ENCODE measurements at regions not wholly inside any gene's neighbourhood (a gene's known extent, or its start where the extent isn't known, plus 50 kb on each side); places are given as distances from the start of the nearest gene placed in this dataset.

DNA sequence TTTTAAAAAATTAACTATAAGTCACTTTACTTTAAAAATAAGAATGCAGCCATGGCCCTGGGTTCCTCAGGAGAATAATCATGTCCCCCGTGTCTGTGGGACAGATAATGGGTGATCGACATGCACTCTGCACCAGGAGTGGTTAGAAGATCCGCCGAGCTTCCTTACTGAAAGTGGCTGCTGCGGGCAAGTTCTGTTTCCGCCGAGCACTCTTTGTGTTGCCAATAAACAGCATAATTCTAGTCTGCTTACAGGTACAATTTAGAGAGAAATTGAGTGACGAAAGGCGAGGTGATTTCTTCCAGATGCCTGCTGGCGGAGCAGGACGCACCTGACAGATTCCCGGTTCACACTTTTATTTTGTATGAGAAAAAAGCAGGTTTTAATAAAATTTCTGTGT, 139.0 kb downstream of the SOX1 start:
- H3K36me3 ChIP-seq (ENCODE audit: control insufficient read depth, insufficient read depth, low read length), result no peaks in the 10 kb centered on the region
- H3K4me1 ChIP-seq (ENCODE audit: control insufficient read depth, insufficient read depth, low read length), result peaks cover 9% of the 10 kb centered on the region
- H3K27me3 ChIP-seq (ENCODE audit: control insufficient read depth, insufficient read depth, low read length), result peaks cover 52% of the 10 kb centered on the region
- H3K9ac ChIP-seq (ENCODE audit: low read depth, low read length), result no peak overlapping the region
- H3K9me3 ChIP-seq (ENCODE audit: control insufficient read depth, insufficient read depth, low read length), result no peaks in the 10 kb centered on the region
- no peak overlapping the region for H3K4me3 ChIP-seq (ENCODE audit: low read depth, low read length)

DNA sequence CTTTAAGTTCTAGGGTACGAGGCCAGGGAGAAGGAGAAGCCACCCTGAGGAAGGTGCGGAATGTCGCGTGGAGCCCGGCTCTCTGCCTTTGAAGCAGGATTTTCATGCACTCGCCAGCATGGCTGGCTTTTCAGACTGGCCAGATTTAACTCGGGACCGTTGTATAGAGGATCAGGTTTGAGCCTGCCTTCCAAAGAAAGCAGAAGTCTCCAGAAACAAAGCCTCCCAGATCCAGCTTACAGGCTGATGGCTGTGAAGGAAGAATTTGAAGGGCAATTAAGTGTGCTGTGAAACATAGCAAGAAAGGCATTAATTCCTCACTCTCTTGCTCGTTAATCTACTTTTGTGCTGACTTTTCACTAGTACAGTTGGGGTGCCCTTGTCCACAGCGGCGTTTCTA, 140.2 kb downstream of the SOX1 start:
- H3K4me1 ChIP-seq (ENCODE audit: control insufficient read depth, insufficient read depth, low read length), result peaks cover 9% of the 10 kb centered on the region
- H3K27me3 ChIP-seq (ENCODE audit: control insufficient read depth, insufficient read depth, low read length), result peaks cover 52% of the 10 kb centered on the region
- H3K36me3 ChIP-seq (ENCODE audit: control insufficient read depth, insufficient read depth, low read length), result no peaks in the 10 kb centered on the region
- no peak overlapping the region for H3K4me3 ChIP-seq (ENCODE audit: low read depth, low read length)
- H3K9me3 ChIP-seq (ENCODE audit: control insufficient read depth, insufficient read depth, low read length), result no peaks in the 10 kb centered on the region
- no peak overlapping the region for H3K9ac ChIP-seq (ENCODE audit: low read depth, low read length)

DNA sequence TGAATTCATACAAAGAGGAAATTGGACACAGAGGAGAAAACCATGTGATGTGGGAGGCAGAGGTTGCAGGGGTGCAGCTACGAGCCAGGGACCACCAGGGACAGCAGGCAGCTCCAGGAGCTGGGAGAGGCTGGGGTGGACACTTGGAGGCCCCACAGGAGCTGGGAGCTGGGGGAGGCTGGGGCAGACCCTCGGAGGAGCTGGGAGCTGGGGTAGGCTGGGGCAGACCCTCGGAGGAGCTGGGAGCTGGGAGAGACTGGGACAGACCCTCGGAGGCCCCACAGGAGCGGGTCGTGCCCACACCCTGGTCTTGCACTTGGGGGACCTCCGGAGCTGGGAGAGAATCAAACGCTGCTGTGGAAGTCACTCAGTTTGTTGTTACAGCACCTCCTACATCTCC, 141.7 kb downstream of the SOX1 start:
- Histone ChIP-seq H3K4me3 (ENCODE audit: low read depth, low read length) (no peak overlapping the region), H3K9me3 (ENCODE audit: control insufficient read depth, insufficient read depth, low read length) (no peaks in the 10 kb centered on the region), H3K4me1 (ENCODE audit: control insufficient read depth, insufficient read depth, low read length) (peaks cover 9% of the 10 kb centered on the region), H3K27me3 (ENCODE audit: control insufficient read depth, insufficient read depth, low read length) (peaks cover 43% of the 10 kb centered on the region), H3K36me3 (ENCODE audit: control insufficient read depth, insufficient read depth, low read length) (no peaks in the 10 kb centered on the region), H3K9ac (ENCODE audit: low read depth, low read length) (no peak overlapping the region)

DNA sequence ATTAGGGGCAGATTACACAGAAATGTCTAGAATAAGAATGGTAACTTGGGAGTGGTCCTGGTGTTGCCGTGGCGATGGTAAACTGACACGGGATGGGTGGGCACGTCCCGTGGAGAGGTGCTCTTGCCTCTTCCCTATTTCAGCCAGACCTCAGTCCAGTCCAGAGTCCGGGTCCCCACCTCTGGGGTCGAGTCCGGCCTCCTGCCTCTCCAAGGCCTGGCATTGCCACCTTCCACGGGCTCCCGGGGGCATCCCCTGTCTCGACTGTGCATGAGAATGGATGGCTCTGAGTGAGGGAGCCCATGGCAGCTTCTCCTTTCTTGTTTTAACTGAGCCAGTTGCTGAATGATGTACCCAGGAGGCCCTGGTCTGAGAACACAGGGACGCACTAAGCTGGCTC, 142.3 kb downstream of the SOX1 start:
- Histone ChIP-seq H3K27me3 (ENCODE audit: control insufficient read depth, insufficient read depth, low read length) (peaks cover 37% of the 10 kb centered on the region), H3K9me3 (ENCODE audit: control insufficient read depth, insufficient read depth, low read length) (no peaks in the 10 kb centered on the region), H3K36me3 (ENCODE audit: control insufficient read depth, insufficient read depth, low read length) (no peaks in the 10 kb centered on the region), H3K4me3 (ENCODE audit: low read depth, low read length) (no peak overlapping the region), H3K9ac (ENCODE audit: low read depth, low read length) (no peak overlapping the region), H3K4me1 (ENCODE audit: control insufficient read depth, insufficient read depth, low read length) (peaks cover 9% of the 10 kb centered on the region)

DNA sequence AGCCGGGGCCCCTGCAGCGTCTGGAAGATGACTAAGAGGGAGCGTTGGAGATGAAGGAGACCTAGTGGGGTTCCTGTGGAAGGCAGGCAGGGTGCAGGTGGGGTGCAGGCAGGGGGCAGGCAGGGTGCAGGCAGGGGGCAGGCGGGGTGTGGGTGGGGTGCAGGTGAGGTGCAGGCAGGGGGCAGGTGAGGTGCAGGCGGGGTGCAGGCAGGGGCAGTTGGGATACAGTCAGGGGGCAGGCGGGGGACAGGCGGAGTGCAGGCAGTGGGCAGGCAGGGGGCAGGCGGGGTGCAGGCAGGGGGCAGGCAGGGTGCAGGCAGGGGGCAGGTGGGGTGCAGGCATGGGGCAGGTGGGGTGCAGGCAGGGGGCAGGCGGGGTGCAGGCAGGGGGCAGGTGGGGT, 142.8 kb downstream of the SOX1 start:
- peaks cover 33% of the 10 kb centered on the region for H3K27me3 ChIP-seq (ENCODE audit: control insufficient read depth, insufficient read depth, low read length)

DNA sequence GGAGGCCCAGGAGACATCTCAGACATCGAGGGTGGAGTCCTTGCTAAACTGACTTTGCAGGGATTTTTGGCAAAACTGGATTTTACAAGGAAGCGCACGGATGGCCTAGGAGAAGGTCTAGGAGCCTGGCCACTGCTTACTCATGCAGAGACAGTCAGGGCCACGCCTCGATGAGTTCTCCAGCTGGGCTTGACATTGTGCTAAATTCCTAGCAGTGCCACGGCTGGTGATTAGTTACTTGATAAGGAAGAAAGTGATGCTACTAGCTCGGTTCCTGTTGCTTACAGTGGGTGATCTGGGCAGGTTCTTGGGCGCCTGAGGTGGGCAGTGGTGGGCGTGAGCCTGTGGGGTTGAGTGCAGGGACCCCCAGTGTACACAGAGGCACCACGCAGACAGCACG, 143.4 kb downstream of the SOX1 start:
- Histone ChIP-seq H3K4me3 (ENCODE audit: low read depth, low read length) (no peak overlapping the region), H3K36me3 (ENCODE audit: control insufficient read depth, insufficient read depth, low read length) (no peaks in the 10 kb centered on the region), H3K27me3 (ENCODE audit: control insufficient read depth, insufficient read depth, low read length) (peaks cover 27% of the 10 kb centered on the region), H3K9ac (ENCODE audit: low read depth, low read length) (no peak overlapping the region), H3K9me3 (ENCODE audit: control insufficient read depth, insufficient read depth, low read length) (no peaks in the 10 kb centered on the region), H3K4me1 (ENCODE audit: control insufficient read depth, insufficient read depth, low read length) (peaks cover 4% of the 10 kb centered on the region)

More for the DNA sequence above, 142.8 kb downstream of the SOX1 start:
- Histone ChIP-seq H3K4me1 (ENCODE audit: control insufficient read depth, insufficient read depth, low read length) (peaks cover 9% of the 10 kb centered on the region), H3K9ac (ENCODE audit: low read depth, low read length) (no peak overlapping the region), H3K36me3 (ENCODE audit: control insufficient read depth, insufficient read depth, low read length) (no peaks in the 10 kb centered on the region), H3K4me3 (ENCODE audit: low read depth, low read length) (no peak overlapping the region), H3K9me3 (ENCODE audit: control insufficient read depth, insufficient read depth, low read length) (no peaks in the 10 kb centered on the region)

DNA sequence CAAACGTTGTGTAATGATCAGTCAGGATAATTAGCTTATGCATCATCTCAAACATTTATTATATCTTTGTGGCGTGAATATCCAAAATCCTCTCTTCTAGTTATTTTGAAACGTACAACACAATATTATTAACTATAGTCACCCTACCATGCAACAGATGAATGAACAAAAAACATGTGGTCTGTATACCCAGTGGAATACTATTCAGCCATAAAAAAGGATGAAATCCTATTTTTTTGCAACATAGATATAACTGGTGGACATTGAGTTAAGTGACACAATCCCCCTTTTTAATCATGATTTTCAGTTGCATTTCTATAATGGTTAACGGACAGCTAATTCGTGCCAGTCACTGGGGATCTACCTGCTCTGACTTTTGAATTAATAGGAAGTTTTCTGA, 145.6 kb downstream of the SOX1 start:
- H3K27me3 ChIP-seq (ENCODE audit: control insufficient read depth, insufficient read depth, low read length), result peaks cover 9% of the 10 kb centered on the region
- H3K4me1 ChIP-seq (ENCODE audit: control insufficient read depth, insufficient read depth, low read length), result no peaks in the 10 kb centered on the region
- H3K36me3 ChIP-seq (ENCODE audit: control insufficient read depth, insufficient read depth, low read length), result no peaks in the 10 kb centered on the region
- no peaks in the 10 kb centered on the region for H3K9me3 ChIP-seq (ENCODE audit: control insufficient read depth, insufficient read depth, low read length)
- H3K4me3 ChIP-seq (ENCODE audit: low read depth, low read length), result no peak overlapping the region
- H3K9ac ChIP-seq (ENCODE audit: low read depth, low read length), result no peak overlapping the region

DNA sequence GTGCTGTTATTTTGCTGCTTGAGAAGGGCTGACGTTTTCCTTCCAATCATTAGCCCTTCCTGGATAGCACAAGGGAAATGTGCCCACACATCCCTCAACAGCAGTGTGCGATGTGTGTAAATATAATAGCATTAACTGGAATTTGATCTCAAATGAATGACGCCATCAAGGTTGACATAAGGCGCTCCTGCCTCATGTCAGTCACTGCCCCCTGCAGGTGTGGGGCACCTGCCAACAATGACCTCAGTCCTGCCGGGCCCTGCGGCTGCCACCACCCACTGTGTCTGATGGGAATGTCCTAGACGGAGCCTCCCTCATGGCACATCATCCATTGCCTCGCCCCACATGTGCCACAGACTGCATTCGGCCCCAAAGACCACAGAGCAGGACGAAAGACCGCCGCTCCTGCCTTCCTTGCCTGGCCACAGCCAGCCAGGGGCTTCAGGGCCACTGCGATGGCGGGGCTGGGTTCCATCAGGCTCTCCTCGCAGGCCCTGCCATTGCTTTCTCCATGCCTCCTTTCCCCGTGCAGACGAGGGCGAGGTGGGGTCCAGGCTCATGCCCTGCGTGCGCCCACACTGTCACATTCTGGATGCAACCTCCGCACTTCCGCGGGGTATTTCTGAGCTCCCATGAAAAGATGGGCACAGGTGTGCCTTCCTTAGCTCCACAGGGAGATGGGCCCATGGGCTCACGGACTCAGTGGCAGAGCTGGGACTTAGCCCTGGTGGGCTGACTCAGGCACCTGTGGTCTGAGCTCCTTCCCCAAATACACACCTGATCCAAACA, 146.7 kb downstream of the SOX1 start:
- H3K36me3 ChIP-seq (ENCODE audit: control insufficient read depth, insufficient read depth, low read length), result no peaks in the 10 kb centered on the region
- no peaks in the 10 kb centered on the region for H3K4me1 ChIP-seq (ENCODE audit: control insufficient read depth, insufficient read depth, low read length)
- H3K4me3 ChIP-seq (ENCODE audit: low read depth, low read length), result no peak overlapping the region
- H3K27me3 ChIP-seq (ENCODE audit: control insufficient read depth, insufficient read depth, low read length), result peaks cover 2% of the 10 kb centered on the region
- no peaks in the 10 kb centered on the region for H3K9me3 ChIP-seq (ENCODE audit: control insufficient read depth, insufficient read depth, low read length)
- no peak overlapping the region for H3K9ac ChIP-seq (ENCODE audit: low read depth, low read length)

DNA sequence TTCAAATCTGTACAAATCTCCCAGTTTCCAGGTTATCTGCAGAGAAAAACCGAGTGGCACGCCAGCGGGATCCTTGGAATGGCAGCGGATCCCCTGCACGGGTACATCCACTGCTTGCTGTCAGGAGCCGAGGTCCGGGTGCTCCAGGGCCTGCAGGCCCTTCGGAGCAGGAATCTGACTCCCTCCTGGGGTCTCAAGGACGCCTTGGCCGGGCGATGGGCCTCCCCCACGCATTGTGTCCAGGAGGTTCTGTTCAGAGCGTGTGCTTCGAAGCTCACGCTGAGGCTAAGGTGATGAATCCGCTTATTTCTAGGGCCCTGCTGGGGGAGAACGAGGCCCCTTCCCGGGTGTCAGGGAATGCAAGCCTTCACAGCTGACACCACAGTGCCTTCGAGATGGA, 148.9 kb downstream of the SOX1 start:
- Histone ChIP-seq H3K9me3 (ENCODE audit: control insufficient read depth, insufficient read depth, low read length) (no peaks in the 10 kb centered on the region), H3K27me3 (ENCODE audit: control insufficient read depth, insufficient read depth, low read length) (peaks cover 2% of the 10 kb centered on the region), H3K4me1 (ENCODE audit: control insufficient read depth, insufficient read depth, low read length) (no peaks in the 10 kb centered on the region), H3K9ac (ENCODE audit: low read depth, low read length) (no peak overlapping the region), H3K4me3 (ENCODE audit: low read depth, low read length) (no peak overlapping the region), H3K36me3 (ENCODE audit: control insufficient read depth, insufficient read depth, low read length) (no peaks in the 10 kb centered on the region)

DNA sequence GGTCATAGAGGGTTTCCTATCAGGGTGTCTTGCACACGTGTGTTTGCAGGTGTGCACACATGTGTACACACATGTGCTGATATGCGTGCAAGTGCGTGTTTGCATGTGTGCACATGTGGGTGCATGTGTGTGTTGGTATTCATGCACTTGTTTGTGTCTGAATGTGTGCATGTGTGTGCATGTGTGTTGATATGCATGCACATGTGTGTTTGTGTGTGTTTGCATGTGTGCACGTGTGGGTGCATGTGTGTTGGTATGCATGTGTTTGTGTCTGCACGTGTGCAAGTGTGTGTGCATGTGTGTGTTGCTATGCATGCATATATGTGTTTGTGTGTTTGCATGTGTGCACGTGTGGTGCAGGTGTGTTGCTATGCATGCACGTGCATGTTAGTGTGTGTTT, 150.5 kb downstream of the SOX1 start:
- no peaks in the 10 kb centered on the region for H3K4me1 ChIP-seq (ENCODE audit: control insufficient read depth, insufficient read depth, low read length)
- peaks cover 2% of the 10 kb centered on the region for H3K27me3 ChIP-seq (ENCODE audit: control insufficient read depth, insufficient read depth, low read length)
- H3K36me3 ChIP-seq (ENCODE audit: control insufficient read depth, insufficient read depth, low read length), result no peaks in the 10 kb centered on the region
- H3K4me3 ChIP-seq (ENCODE audit: low read depth, low read length), result no peak overlapping the region
- H3K9me3 ChIP-seq (ENCODE audit: control insufficient read depth, insufficient read depth, low read length), result no peaks in the 10 kb centered on the region
- H3K9ac ChIP-seq (ENCODE audit: low read depth, low read length), result no peak overlapping the region

DNA sequence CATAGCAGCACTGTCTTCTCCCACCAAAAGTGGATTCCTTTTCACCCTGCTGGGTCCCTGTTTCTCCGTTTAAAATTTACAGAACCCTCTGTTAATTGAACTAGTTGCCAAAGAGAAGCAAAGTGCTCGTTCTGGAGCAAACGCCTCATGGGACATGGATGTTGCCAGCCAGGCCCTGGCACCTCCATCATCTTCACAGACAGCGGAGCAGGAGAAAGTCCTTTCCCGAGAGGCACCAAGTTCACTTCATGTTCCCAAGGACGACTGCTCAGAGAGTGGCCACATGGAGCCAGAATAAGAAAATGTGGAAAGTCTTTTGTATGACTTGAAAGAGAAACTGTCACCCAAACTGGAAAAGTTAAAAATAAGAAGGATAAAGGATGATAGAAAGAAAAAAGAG, 151.5 kb downstream of the SOX1 start:
- Histone ChIP-seq H3K36me3 (ENCODE audit: control insufficient read depth, insufficient read depth, low read length) (no peaks in the 10 kb centered on the region), H3K27me3 (ENCODE audit: control insufficient read depth, insufficient read depth, low read length) (peaks cover 2% of the 10 kb centered on the region), H3K9me3 (ENCODE audit: control insufficient read depth, insufficient read depth, low read length) (no peaks in the 10 kb centered on the region), H3K9ac (ENCODE audit: low read depth, low read length) (no peak overlapping the region), H3K4me1 (ENCODE audit: control insufficient read depth, insufficient read depth, low read length) (no peaks in the 10 kb centered on the region), H3K4me3 (ENCODE audit: low read depth, low read length) (no peak overlapping the region)

DNA sequence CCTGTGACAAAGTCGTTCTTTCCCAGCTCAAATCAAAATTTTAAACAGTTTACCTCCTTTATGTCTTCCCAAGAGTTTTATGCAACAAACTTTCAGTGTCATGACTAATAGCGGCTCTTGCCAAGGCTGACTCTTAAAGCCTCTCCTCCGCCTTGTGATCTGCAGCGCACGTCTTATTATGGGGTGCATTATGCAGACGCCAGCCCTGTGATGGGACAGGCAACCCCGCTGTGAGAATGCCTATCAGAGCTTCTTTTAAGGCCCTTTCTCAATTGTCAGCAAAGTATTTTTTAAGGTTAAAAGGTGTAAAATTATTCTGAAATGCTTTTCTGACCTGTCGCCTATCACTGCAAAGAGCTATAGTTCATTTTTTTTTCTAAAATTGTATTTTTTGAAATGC, 152.8 kb downstream of the SOX1 start:
- Histone ChIP-seq H3K9me3 (ENCODE audit: control insufficient read depth, insufficient read depth, low read length) (no peaks in the 10 kb centered on the region), H3K9ac (ENCODE audit: low read depth, low read length) (no peak overlapping the region), H3K4me1 (ENCODE audit: control insufficient read depth, insufficient read depth, low read length) (no peaks in the 10 kb centered on the region), H3K36me3 (ENCODE audit: control insufficient read depth, insufficient read depth, low read length) (no peaks in the 10 kb centered on the region), H3K27me3 (ENCODE audit: control insufficient read depth, insufficient read depth, low read length) (peaks cover 2% of the 10 kb centered on the region), H3K4me3 (ENCODE audit: low read depth, low read length) (no peak overlapping the region)

Data from iPS-15b (cell line).